ENCODE measurements at regions not wholly inside any gene's neighbourhood (a gene's known extent, or its start where the extent isn't known, plus 50 kb on each side); places are given as distances from the start of the nearest gene placed in this dataset.

DNA sequence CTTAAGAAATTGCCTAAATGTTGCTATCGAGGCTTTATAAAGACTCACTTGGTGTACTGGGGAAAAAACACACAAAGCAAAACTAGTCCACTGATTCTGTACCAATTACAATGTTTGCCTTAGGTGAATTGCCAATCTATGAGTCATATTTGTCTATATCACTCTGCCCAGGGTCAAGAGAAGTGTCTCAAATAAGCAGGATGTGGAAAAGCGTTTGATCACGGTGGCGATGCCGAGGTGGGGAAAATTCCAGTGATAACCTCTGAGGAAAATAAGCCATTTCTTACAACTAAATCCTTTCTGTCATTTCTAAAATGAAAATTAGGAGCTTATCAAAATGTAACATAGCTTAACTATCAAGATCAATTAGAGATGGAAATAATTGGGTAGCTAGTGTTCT is 148.6 kb upstream of the DIO3 start:
- Histone ChIP-seq H3K4me3 (no peak overlapping the region), H3K4me2 (no peak overlapping the region), H3K27me3 (no peaks in the 10 kb centered on the region), H3K9me3 (no peaks in the 10 kb centered on the region), H4K20me1 (no peaks in the 10 kb centered on the region), H3K9ac (no peak overlapping the region), H3K4me1 (peaks cover 9% of the 10 kb centered on the region; the same call in 1 of the 2 replicates), H3K36me3 (no peaks in the 10 kb centered on the region), H3K27ac (no peak overlapping the region)
- no peak for TF ChIP-seq Cebpa-rat (IDR thresholded peaks at IDR 0.05)

DNA sequence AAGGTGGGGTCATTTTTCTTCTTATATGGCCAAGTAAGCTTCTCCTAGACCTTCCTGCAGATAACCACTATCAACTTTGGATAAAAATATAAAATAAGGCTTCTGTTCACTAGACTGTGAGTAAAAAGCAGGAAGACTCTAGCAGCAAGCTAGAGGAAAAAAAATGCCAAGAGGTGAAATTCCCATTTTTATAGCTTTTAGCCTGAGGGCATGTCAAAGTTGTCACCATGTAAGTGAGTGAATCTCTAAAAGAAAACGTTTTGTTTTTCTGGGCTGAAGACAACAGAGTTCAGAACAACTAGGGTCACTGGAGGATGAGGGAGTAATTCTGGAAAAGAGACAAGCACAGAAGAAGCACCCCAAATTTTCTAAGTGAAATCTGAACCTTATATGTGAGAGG is 143.9 kb upstream of the DIO3 start:
- no peak overlapping the region for H3K27ac ChIP-seq
- H3K4me2 ChIP-seq = no peak overlapping the region
- no peak overlapping the region for H3K9ac ChIP-seq
- H3K27me3 ChIP-seq = no peaks in the 10 kb centered on the region
- no peak overlapping the region for H3K4me3 ChIP-seq
- no peaks in the 10 kb centered on the region for H4K20me1 ChIP-seq
- TF ChIP-seq Cebpa-rat (IDR thresholded peaks at IDR 0.05) = no peak
- no peaks in the 10 kb centered on the region for H3K4me1 ChIP-seq
- no peaks in the 10 kb centered on the region for H3K9me3 ChIP-seq
- no peaks in the 10 kb centered on the region for H3K36me3 ChIP-seq

DNA sequence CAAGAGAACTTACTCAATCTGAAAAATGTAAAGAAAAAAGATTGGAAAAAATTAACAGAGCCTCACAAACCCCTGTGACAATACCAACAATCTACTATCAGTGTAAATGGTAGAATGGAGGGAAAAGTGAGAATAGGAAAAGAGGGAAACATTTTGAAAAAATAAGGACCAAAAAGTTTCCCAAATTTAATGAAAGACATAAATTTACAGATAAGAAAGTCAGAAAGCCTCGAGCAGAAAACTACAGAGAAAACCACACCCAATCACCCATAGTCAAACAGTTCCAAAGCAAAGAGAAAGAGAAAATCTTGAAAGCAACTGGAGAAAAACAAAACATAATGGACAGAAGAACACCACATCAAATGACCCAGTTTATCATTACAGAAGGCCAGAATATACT is 142.7 kb upstream of the DIO3 start:
- Histone ChIP-seq H3K9ac (no peak overlapping the region), H3K27me3 (no peaks in the 10 kb centered on the region), H3K4me3 (no peak overlapping the region), H3K4me2 (no peak overlapping the region), H4K20me1 (no peaks in the 10 kb centered on the region), H3K9me3 (no peaks in the 10 kb centered on the region), H3K36me3 (no peaks in the 10 kb centered on the region), H3K4me1 (no peaks in the 10 kb centered on the region), H3K27ac (no peak overlapping the region)
- TF ChIP-seq Cebpa-rat (IDR thresholded peaks at IDR 0.05) = no peak

DNA sequence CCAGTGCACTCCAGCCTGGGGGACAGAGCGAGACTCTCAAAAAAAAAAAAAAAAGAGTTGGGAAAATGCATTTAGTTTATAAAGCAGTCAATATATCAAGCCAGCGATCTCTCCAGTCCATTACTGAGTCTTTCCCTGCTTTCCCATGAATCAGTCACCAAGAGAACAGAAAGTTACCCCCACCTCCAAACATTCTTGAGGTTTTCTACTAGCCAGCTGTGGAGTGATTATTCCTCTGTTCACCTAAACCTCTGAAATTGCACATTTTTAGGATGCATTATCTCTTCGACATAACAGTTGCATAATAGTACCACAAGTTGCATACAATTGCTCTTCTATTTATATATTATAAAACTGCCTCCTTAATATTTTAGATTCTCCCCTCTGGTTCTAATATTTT is 134.8 kb upstream of the DIO3 start:
- H3K9me3 ChIP-seq = peaks cover 6% of the 10 kb centered on the region; the same call in 1 of the 2 replicates
- H3K9ac ChIP-seq = no peak overlapping the region
- H3K36me3 ChIP-seq = no peaks in the 10 kb centered on the region
- H3K4me1 ChIP-seq = no peaks in the 10 kb centered on the region
- no peak overlapping the region for H3K4me2 ChIP-seq
- no peaks in the 10 kb centered on the region for H3K27me3 ChIP-seq
- H4K20me1 ChIP-seq = no peaks in the 10 kb centered on the region
- H3K27ac ChIP-seq = no peak overlapping the region
- H3K4me3 ChIP-seq = no peak overlapping the region
- TF ChIP-seq Cebpa-rat (IDR thresholded peaks at IDR 0.05) = no peak

DNA sequence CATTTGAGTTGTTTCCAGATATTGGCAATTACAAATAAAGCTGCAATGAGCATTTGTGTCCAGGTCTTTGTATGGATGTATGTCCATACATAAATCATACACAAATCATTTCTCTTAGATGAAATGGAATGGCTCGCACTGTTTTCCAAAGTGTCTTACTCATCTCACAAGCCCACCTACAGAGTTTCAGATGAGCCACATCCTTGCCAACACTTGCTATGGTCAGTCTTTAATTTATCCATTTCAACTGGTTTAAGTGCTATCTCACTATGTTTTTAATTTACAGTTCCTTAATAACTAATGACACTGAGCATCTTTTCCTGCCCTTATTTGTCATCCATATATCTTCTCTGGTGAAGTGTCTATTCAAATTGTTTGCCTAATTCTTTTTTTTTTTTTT is 132.9 kb upstream of the DIO3 start:
- Histone ChIP-seq H3K4me1 (no peaks in the 10 kb centered on the region), H3K4me3 (no peak overlapping the region), H3K9ac (no peak overlapping the region), H3K9me3 (peaks cover 6% of the 10 kb centered on the region; the same call in 1 of the 2 replicates), H3K27me3 (no peaks in the 10 kb centered on the region), H4K20me1 (no peaks in the 10 kb centered on the region), H3K4me2 (no peak overlapping the region), H3K36me3 (no peaks in the 10 kb centered on the region), H3K27ac (no peak overlapping the region)
- TF ChIP-seq Cebpa-rat (IDR thresholded peaks at IDR 0.05) = no peak

DNA sequence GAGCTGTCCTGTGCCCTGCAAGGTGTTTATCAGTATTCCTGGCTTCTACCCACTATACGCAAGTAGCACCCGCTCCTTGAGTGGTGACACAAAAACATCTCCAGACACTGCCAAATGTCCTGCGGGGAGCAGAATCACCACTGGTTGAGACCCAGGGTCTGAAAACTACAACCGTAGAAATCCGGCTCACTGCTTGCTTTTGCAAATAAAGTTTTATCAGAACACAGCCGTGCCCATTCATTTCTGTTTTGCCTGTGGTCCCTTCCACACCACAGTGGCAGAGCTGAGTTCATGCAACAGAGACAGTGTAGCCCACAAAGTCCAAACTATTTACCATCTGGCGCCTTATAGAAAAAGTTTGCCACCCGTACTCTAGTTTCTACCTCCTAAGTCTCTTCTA is 125.7 kb upstream of the DIO3 start:
- Histone ChIP-seq H3K9ac (no peak overlapping the region), H3K36me3 (no peaks in the 10 kb centered on the region), H4K20me1 (peaks cover 12% of the 10 kb centered on the region; the same call in 1 of the 2 replicates), H3K4me2 (no peak overlapping the region), H3K9me3 (no peaks in the 10 kb centered on the region), H3K27ac (no peak overlapping the region), H3K4me1 (no peaks in the 10 kb centered on the region), H3K27me3 (peaks cover 15% of the 10 kb centered on the region), H3K4me3 (no peak overlapping the region)
- no peak for TF ChIP-seq Cebpa-rat (IDR thresholded peaks at IDR 0.05)

DNA sequence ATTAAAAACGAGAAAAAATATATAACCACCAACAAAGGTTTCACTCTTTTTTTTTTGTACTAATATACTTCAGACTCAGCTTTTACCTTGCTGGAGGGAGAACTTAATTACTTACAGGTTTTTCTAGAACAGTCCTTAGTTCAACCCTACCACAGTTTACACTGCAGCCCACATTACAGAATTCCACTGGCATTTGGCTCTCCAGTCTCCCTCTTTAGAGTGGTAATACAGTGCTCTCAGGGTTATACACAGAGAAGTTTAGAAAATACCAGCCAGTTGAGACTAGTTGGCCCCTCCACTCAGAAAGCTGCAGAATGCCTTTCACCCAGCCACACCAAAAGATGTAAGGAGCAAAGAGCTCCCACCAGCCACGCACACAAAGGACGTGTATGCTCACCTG is 122.3 kb upstream of the DIO3 start:
- Histone ChIP-seq H3K4me2 (no peak overlapping the region), H3K4me3 (no peak overlapping the region), H3K4me1 (peaks cover 15% of the 10 kb centered on the region), H3K9me3 (no peaks in the 10 kb centered on the region), H3K36me3 (no peaks in the 10 kb centered on the region), H3K27me3 (peaks cover 47% of the 10 kb centered on the region), H3K9ac (no peak overlapping the region), H3K27ac (no peak overlapping the region), H4K20me1 (peaks cover 40% of the 10 kb centered on the region)
- TF ChIP-seq Cebpa-rat (IDR thresholded peaks at IDR 0.05) = no peak

DNA sequence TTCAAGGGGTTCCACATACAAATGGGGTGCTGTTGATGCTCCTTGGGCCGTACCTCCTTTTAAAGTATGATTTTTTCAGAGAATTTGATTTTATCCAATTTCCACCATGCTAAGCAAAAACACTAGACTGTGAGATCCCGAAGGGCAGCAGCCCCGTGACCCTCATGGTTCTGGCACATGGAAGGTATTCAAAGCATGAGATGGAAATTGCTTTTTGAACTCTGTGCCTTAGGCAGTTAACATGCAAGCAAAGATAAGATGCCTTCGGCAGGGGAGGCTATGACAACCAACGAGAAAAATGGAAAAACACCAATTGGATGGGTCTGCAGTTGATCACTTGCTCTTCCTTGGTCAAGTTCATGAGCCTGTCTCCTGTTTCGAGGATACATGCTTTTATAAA is 120.8 kb upstream of the DIO3 start:
- Histone ChIP-seq H3K4me3 (no peak overlapping the region), H3K4me2 (no peak overlapping the region), H3K4me1 (peaks cover 15% of the 10 kb centered on the region), H3K36me3 (no peaks in the 10 kb centered on the region), H3K27ac (no peak overlapping the region), H4K20me1 (peaks cover 40% of the 10 kb centered on the region), H3K27me3 (peaks cover 60% of the 10 kb centered on the region), H3K9me3 (no peaks in the 10 kb centered on the region), H3K9ac (no peak overlapping the region)
- TF ChIP-seq Cebpa-rat (IDR thresholded peaks at IDR 0.05) = no peak

DNA sequence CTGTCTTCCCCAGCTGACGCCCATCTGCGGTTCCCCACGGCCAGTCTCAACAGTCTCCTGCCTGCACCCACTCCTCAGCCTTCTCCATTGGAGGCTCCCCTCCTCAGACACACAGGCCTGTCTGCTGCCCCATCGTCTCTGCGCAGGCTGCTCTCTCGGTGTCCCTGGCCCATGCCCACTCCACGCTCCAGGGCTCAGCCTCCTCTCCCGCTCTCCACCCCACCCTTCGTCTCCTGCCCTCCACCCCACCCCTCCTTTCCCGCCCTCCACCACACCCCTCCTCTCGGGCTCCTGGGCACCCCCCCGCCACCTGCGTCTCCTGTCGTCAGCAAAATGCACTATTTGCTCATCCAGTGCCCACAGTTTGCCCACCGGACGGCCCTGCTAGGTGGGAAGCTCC is 119.6 kb upstream of the DIO3 start:
- H3K4me3 ChIP-seq = no peak overlapping the region
- no peak for TF ChIP-seq Cebpa-rat (IDR thresholded peaks at IDR 0.05)
- H3K36me3 ChIP-seq = no peaks in the 10 kb centered on the region
- no peak overlapping the region for H3K9ac ChIP-seq
- H3K4me1 ChIP-seq = peaks cover 15% of the 10 kb centered on the region
- H3K27me3 ChIP-seq = peaks cover 67% of the 10 kb centered on the region
- H3K9me3 ChIP-seq = no peaks in the 10 kb centered on the region
- no peak overlapping the region for H3K27ac ChIP-seq
- H4K20me1 ChIP-seq = peaks cover 40% of the 10 kb centered on the region
- no peak overlapping the region for H3K4me2 ChIP-seq

DNA sequence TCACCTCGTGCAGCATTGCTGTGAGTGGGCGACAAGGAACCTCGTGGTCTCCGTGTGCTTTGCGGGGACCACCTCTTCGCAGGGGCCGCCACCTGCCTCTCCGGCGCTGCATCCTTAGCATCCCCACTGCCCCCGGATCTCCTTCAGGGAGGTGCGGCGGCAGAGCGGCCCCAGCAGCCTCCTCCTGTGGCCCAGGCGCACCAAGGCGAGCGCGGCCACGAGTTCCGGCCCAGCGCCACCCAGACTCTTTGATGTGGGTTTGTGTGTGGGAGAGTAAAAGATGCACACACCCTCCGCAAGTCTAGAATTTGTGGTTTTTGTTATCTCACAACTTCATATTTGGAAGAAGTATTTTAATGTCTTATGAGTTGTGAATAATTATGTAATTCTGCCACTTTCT is 118.8 kb upstream of the DIO3 start:
- no peaks in the 10 kb centered on the region for H3K36me3 ChIP-seq
- H3K27ac ChIP-seq = no peak overlapping the region
- no peak overlapping the region for H3K4me3 ChIP-seq
- no peak overlapping the region for H3K9ac ChIP-seq
- H3K4me1 ChIP-seq = peaks cover 15% of the 10 kb centered on the region
- H4K20me1 ChIP-seq = peaks cover 40% of the 10 kb centered on the region
- peaks cover 68% of the 10 kb centered on the region for H3K27me3 ChIP-seq
- no peaks in the 10 kb centered on the region for H3K9me3 ChIP-seq
- no peak for TF ChIP-seq Cebpa-rat (IDR thresholded peaks at IDR 0.05)
- peak overlapping the region; percentile 65 for H3K4me2 ChIP-seq

DNA sequence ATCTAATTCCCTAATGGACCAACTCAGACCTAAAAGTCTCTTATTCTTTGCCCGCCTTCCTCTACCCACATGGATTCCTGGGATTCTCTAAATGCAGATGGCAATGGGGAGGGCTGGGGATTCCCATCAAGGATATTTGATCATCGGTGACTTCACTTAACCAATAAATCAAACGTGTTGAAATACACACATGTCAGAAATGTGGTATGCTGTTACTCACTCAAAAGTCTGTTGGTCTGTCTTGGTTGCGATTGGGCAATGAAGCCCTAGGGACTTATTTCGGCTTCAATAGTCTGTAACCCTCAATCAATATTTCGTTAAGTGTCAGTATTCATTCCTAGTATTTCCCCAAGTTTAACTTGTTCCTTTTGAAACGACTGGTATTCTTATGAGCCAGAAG is 117.2 kb upstream of the DIO3 start:
- no peak overlapping the region for H3K27ac ChIP-seq
- no peak overlapping the region for H3K4me3 ChIP-seq
- H3K9ac ChIP-seq = no peak overlapping the region
- H4K20me1 ChIP-seq = peaks cover 36% of the 10 kb centered on the region
- peaks cover 20% of the 10 kb centered on the region for H3K4me1 ChIP-seq
- H3K27me3 ChIP-seq = peaks cover 66% of the 10 kb centered on the region
- no peak for TF ChIP-seq Cebpa-rat (IDR thresholded peaks at IDR 0.05)
- H3K36me3 ChIP-seq = no peaks in the 10 kb centered on the region
- H3K4me2 ChIP-seq = no peak overlapping the region
- no peaks in the 10 kb centered on the region for H3K9me3 ChIP-seq
